ENCODE measurements at regions not wholly inside any gene's neighbourhood (a gene's known extent, or its start where the extent isn't known, plus 50 kb on each side); places are given as distances from the start of the nearest gene placed in this dataset.
"Not testable (repeated sequence)": the region's sequence is repeated elsewhere in the genome, so short reads cannot be mapped to it uniquely, and the experiment has no call there.

DNA sequence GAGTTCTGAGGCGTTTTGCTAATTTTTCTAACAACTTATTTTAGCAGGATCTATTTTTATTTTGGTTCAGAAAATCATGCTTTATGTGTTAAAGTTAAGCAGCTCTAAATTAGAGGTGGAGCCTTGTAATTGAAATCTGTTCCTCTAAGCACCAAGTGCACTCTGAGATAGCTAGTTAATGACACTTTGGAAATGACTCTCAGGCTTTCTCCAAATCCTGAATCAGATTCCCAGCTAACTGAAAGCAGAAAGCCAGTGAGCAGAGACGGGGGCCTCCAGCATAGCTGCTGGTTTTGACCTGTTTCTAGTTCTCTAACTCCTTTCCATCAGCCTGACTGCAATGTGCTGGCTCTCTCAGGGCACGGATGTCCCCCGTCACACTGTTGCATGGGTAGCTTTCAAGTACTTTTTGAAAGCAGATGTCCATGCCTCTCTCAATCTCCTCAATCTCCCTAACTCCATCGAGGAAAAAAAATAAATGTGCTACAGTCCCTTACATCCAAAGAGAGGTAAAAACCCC is 326.5 kb downstream of the SATB2 start:
- DNase-seq, result no peak

- no peak for DNase-seq
Observed at GRCh38 chr2:199130501-199130900, 327.2 kb downstream of the SATB2 start.

DNA sequence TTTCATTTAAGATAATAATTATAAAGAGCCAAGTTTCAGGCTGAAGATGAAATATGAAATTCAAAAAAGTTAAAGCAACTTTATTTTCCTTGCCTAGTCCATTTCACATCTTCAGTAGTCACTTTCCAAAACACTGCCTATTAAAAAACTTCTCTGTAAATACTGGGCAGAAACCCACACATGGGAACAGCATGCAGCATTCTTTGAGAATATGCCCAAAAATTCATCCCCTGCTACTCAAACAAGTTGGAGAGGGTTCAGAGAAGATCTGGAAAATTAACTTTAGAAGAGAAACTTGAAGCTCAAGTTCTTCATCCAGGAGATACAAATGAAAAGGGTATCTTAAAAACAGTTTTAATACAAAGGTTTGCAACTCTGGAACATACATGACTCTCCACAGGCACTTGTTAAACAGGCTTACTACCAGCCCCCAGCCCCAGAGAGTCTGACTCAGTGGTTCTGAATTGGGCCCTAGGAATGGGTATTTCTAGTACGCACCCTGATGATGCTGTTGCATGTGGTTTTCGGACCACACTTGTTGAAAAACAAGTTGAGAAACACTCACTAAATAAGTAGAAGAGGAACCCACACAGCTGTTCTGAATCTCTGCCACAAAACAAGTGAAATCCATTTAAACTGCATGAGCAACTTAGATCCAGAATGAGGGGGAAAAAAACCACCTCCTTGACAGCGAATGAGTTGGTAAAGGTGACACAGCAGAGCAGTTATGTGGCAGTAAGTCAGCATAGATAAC is 329.1 kb downstream of the SATB2 start:
- DNase-seq, result no peak

DNA sequence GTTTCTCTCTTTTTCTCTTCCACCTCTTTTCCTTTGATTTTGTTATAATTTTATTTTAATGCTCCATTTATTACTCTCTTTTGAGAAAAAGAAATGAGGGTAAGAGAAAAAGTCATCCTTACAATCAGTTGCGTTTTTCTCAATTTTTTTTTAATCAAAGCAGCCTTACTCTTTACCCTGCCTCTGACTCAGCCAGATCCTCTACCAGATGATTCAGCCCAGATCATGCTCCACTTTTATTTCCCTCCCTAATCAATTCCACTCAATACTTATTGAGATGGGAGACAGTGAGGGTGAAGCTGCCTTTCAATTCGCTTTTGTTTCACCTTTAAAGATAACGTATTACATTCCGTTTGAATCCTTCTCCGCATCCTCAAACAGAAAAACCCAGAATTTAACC is 337.9 kb downstream of the SATB2 start:
- no peak for DNase-seq

DNA sequence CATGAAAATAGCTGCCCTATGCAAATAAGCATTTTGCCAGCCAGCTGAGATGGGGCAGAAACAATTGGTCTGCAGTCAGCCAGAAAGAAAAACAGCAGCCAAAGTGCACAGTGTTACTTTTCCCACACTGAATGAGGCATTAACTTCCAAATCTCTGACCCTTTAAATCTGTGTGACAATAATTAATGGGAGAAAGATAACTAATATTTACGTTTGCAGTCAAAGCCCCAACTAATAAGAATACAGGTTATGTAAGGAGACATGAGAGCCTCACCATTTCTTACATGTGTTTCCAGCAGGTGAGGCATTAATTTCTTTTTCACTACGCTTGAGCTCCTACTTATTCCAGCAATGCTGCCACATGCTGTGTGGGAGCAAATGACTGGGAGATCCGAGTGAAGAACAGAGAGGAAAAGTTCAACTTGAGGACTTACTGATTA is 339.0 kb downstream of the SATB2 start:
- DNase-seq, result no peak

DNA sequence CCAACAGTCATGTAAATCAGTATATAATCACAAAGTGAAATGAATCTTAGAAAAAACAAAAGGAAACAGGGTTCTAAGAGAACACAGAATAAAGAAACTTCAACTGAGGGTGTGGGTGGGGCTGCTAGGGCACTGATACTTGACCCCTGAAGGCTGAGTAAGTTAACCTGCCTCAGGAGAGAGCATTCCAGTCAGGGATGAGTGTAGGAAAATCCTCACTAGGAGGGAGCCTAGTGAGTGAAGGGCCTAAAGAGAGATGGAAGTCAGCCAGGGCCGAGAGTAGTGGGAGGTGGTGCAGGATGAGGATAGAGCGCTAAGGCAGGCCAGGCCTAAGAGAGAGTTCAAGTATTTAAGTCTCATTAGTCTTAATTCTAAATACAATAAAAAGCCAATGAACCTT is 342.6 kb downstream of the SATB2 start:
- DNase-seq, result no peak

DNA sequence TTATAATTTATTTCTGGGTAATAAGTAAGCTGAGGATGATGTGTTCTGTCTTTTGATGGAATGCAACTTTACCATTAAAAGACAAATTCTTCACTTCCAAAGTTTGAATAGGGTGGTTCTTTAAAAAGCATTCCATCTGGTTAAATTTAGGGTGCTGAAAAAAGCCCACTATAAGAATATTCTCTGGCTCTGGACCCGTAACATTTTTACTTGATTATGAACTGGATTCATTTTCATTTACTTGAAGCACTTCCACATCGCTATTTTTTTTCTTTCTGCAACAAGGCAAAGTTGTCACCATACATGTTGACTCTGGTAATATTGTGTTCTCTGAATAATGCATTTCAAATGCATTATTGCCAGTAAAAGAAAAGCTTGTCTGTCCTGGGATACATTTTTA is 344.6 kb downstream of the SATB2 start:
- no peak for DNase-seq

- DNase-seq, result no peak
Observed at GRCh38 chr2:199111458-199111857, 346.3 kb downstream of the SATB2 start.

- no peak for DNase-seq
Observed at GRCh38 chr2:199108056-199108455, 349.7 kb downstream of the SATB2 start.

DNA sequence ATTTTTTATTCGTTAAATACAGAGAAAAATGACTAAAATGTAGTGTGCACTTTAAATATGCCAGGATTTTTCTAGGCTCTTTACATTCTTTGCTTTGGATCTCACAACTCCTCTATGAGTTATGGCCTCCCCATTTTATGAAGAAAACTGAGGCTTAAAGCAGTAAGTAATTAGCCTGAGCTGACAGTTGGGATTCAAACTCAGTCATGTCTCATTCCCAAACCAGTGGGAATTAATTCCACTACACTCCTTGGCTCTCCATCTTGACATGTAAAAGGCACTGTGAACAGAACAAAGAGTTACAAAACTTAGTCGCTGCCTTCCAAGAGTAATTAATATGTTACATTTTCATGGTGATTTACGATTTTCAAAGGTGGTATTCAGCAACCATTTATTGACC is 351.9 kb downstream of the SATB2 start:
- DNase-seq, result no peak

DNA sequence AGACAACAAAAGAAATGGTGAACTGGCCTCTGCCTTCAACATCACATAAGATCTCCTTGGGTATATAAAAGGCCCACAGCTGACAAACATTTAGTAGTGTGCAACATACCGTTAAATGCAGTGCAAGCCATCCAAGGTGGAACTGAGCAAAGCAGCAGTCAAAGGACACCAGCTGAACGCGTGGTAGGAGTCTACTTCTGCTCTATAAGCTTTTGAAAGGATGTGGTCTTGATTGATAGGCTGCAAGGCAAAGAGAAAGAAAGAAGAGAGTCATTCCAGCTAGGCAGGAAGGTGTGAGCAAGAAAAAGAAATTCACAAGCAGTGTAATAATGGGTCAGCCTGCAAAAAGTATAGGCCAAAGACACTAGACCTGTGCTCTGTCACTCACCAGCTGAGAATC is 356.3 kb downstream of the SATB2 start:
- no peak for DNase-seq

GRCh38 chr2:199100326-199101110 is 357.2 kb downstream of the SATB2 start:
- DNase-seq, result no peak

DNA sequence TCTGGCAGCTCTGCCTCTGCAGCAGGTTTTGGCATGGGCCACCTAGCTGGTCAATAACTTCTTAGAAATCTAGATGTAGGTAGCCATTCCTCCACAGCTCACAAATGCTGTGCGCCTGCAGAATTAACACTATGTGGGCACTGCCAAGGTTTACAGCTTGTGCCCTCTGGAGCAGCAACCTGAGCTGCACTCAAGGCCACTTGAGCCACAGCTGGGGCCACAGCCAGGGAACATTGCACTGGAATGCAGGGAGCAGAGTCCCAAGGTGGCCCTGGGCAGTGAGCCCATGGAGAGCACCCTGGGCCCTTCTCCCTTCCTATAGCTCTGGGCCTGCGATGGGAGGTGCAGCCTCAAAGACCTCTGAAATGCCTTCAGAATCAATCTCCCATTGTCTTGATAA is 365.3 kb downstream of the SATB2 start:
- no peak for DNase-seq

- no peak for DNase-seq
Observed at GRCh38 chr2:199085261-199085660, 372.5 kb downstream of the SATB2 start.

DNA sequence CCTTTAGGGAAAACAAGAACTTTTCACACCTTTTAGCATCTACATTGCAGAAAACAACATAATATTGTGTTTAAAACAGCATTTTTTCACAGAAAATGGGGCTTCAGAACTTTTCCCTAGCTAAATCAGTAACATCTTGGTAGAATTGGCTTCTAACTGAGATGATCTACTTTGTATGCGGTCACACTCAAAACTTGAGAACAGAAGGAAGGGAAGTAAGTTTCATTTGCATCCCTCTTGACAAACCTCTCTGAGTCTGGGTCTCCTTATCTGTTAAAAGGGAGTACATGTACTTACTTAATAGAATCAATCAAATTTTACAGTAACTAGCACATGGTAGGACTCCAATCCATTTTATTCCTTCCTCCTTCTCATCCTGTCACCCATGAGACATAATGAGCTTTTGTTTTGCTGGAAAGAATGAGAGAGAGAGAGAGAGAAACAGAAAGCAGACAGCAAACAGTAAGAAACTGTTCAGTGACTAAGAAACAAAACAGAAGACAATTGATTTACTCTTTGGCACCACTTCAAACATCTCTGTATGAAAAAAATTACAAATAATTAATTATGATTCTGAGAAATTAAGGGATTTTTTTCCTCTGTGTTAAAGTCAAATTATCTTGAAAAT is 387.3 kb downstream of the SATB2 start:
- no peak for DNase-seq

DNA sequence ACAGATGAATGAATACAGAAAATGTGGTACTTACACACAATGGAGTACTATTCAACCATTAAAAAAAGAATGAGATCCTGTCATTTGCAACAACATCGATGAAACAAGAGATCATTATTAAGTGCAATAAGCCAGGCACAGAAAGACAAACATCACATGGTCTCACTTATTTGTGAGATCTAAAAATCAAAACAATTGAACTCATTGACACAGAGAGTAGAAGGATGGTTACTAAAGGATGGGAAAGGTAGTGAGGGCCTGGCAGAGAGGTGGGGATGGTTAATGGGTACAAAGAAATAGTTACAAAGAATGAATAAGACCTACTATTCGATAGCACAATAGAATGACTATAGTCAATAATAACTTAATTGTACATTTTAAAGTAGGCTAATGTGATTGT is 393.5 kb downstream of the SATB2 start:
- no peak for DNase-seq

DNA sequence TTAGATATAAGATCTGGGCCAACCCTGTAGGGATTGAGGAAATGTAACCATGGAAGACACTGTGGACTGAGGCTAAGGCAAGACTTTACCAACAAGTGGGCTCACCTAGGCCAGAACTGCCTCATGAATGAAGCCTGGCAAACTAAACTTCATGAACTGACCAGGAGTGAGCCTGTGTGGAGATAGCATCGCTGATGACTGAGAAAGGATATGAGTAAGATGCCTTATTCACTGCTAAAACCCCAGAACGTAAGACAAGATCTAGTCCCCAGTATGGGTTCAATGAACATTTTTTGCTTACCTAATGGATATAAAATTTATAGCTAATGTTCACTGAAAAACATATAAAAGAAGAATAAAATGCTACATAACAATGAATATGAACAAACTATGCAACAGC is 399.8 kb downstream of the SATB2 start:
- DNase-seq, result no peak

DNA sequence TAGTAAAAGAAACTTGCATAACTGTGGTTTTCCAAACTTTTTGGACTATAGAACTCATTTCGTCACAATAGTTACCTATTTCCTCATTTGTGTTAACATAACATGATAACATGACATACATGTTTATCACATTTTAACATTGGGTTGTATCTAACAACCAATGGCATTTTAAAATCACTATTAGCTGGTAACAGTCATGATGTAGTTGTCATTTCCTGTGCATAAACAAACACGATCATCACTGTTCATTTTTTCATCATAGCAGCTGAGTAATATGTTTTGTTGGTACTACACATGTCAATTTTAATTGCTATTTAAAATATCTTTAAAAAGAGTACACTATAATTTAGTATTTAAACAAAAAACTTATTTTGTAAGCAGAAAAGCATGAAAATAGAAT is 402.4 kb downstream of the SATB2 start:
- no peak for DNase-seq

DNA sequence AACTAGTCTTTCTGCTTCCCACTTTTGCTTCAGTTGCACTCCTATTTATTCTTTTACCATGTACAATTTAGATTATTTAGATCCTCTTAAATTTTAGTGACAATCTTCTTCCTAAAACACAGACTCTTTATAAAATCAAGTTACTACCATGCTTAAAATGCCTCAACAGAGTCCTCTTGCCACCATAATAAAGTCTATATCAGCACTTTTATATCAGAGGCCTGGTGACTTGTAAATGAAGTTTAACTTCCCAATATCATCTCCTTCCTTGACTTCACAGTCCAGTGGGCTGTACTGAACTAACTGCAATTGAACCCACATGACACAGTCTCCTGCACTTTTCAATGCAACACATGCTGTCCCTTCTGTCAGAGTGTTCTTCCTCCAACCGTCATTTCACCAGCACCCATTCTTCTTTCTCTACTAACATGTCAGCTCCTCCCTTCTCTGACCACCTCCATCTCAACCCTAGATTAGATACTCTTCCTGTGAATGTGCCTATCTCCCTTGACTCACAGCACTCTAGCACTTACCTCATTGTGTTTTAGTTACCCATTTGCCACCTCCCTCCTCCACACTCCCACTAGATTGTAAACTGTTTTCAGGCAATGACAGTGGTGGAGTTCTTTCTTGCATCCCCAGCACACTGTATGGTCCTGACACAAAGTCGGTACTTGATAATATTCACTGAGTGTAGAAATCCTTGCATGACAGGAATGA is 414.9 kb downstream of the SATB2 start:
- no peak for DNase-seq

DNA sequence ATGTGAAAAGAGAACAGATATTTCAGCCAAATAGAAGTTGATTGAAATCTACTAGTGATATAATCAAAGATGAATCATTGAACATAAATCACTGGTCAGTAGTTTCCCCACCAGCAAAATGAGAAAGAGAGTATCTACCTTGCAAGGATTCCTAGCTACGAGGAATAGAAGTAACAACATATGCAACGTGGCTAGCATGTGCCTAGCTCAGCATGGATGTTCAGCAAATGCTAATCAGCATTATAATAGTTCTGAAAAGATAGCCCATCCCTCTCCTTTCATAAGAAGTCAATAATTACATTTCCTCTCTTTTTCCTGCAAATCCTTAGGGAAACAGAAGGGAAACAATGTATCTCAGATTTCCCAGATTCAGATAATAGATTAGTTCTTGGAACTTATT is 417.2 kb downstream of the SATB2 start:
- DNase-seq, result no peak

- DNase-seq, result not testable (repeated sequence)
Observed at GRCh38 chr2:199033761-199034160, 424.0 kb downstream of the SATB2 start.

DNA sequence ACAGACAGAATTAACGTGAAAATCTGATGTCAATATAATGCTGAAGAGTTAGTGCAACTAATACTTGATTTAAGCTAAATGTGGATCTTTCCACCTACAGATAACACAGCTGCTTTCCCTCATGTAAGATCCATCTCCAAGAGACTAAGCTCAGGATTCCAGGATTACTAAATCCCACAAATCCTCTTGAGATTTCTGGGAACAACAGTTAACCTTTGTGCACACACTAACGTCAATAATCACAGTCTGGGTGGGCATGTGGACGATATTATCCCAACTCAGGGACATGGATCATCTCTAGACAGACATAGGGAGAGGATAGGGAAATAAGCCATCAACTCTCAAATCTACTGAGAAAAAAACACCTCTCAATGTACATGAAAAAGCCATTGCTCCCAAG is 432.6 kb downstream of the SATB2 start:
- no peak for DNase-seq

- no peak for DNase-seq
Observed at GRCh38 chr2:199024224-199024623, 433.5 kb downstream of the SATB2 start.

Data from CD4-positive, alpha-beta T cell treated with Interleukin-6 for 4 hours (primary cell).